Parathyroid adenoma (tissue), 2 donors: ENCODE measurements at regions not wholly inside any gene's neighbourhood (a gene's known extent, or its start where the extent isn't known, plus 50 kb on each side); places are given as distances from the start of the nearest gene placed in this dataset.

ENCODE experiments used
- H2AFZ ChIP-seq: fragments of 300-600 bp; sonication (generic); one replicate; pipeline ENCODE4 v1.7.0; 2017; ENCODE audit warnings: antibody characterized with exemption, mild to moderate bottlenecking
- H3K27ac ChIP-seq: fragments of 300-600 bp; sonication (generic); one replicate; pipeline ENCODE4 v1.7.0; 2017
- H3K27me3 ChIP-seq: fragments of 300-600 bp; sonication (generic); one replicate; pipeline ENCODE4 v1.7.0; 2017; ENCODE audit warnings: low read length; ENCODE audit not compliant: control insufficient read depth, insufficient read depth
- H3K36me3 ChIP-seq: fragments of 300-600 bp; sonication (generic); one replicate; pipeline ENCODE4 v1.7.0; 2017; ENCODE audit warnings: low read length; ENCODE audit not compliant: control insufficient read depth, insufficient read depth
- H3K4me1 ChIP-seq: fragments of 300-600 bp; sonication (generic); one replicate; pipeline ENCODE4 v1.7.0; 2017; ENCODE audit warnings: control low read depth
- H3K4me2 ChIP-seq: fragments of 300-600 bp; sonication (generic); one replicate; pipeline ENCODE4 v1.7.0; 2017; ENCODE audit warnings: low read length
- H3K4me3 ChIP-seq: fragments of 300-600 bp; sonication (generic); one replicate; pipeline ENCODE4 v1.7.0; 2017; ENCODE audit warnings: low read depth, low read length
- H3K79me2 ChIP-seq: fragments of 300-600 bp; sonication (generic); one replicate; pipeline ENCODE4 v1.7.0; 2017; ENCODE audit warnings: control low read depth
- H3K9ac ChIP-seq: fragments of 300-600 bp; sonication (generic); one replicate; pipeline ENCODE4 v1.7.0; 2017; ENCODE audit warnings: mild to moderate bottlenecking
- H3K9me3 ChIP-seq: fragments of 300-600 bp; sonication (generic); one replicate; pipeline ENCODE4 v1.7.0; 2017; ENCODE audit warnings: low read length; ENCODE audit not compliant: control insufficient read depth
- CTCF ChIP-seq: fragments of 300-600 bp; sonication (generic); IDR thresholded peaks from one replicate; pipeline ENCODE4 v1.7.0; 2017; ENCODE audit warnings: antibody characterized with exemption, mild to moderate bottlenecking
- donor health status: primary hyperparathyroidism.

- no peak overlapping the region for H3K9ac ChIP-seq
- H3K4me2 ChIP-seq = no peak overlapping the region
- H2AFZ ChIP-seq = no peak overlapping the region
- H3K4me1 ChIP-seq = peaks cover 14% of the 10 kb centered on the region
- no peak overlapping the region for H3K4me3 ChIP-seq
- no peaks in the 10 kb centered on the region for H3K9me3 ChIP-seq
- no peak overlapping the region for H3K27ac ChIP-seq
- H3K36me3 ChIP-seq = no peaks in the 10 kb centered on the region
- no peak for TF ChIP-seq CTCF
- no peaks in the 10 kb centered on the region for H3K79me2 ChIP-seq
- no peaks in the 10 kb centered on the region for H3K27me3 ChIP-seq
Measured at GRCh38 chr3:104960579-104960978, 406.1 kb upstream of the ALCAM start.

GRCh38 chr3:104961851-104962250, 404.9 kb upstream of the ALCAM start:
- H3K27ac ChIP-seq = no peak overlapping the region
- no peaks in the 10 kb centered on the region for H3K79me2 ChIP-seq
- no peaks in the 10 kb centered on the region for H3K27me3 ChIP-seq
- peak overlapping the region; percentile 14 for H2AFZ ChIP-seq
- H3K9ac ChIP-seq = no peak overlapping the region
- no peaks in the 10 kb centered on the region for H3K36me3 ChIP-seq
- H3K9me3 ChIP-seq = no peaks in the 10 kb centered on the region
- H3K4me1 ChIP-seq = peaks cover 14% of the 10 kb centered on the region
- no peak overlapping the region for H3K4me2 ChIP-seq
- no peak for TF ChIP-seq CTCF
- H3K4me3 ChIP-seq = no peak overlapping the region

DNA sequence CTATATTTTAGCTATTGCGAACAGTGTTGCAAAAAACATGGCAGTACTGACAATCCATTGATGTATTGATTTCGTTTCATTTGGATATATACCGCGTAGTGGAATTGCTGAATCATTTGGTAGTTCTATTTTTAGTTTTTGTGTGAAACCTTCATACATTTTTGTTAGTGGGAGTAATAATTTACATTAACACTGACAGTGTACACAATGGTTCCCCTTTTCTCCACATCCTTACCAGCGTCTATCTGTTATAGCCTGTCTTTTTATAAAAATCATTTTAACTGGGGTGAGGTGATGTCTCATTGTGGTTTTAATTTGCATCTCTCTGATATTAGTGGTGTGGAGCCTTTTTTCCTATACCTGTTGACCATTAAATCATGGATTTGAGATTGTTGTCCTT, 392.4 kb upstream of the ALCAM start:
- TF ChIP-seq CTCF = no peak
- Histone ChIP-seq H3K4me2 (no peak overlapping the region), H3K27me3 (no peaks in the 10 kb centered on the region), H3K9me3 (no peaks in the 10 kb centered on the region), H3K4me3 (no peak overlapping the region), H2AFZ (no peak overlapping the region), H3K27ac (no peak overlapping the region), H3K36me3 (no peaks in the 10 kb centered on the region), H3K9ac (no peak overlapping the region), H3K4me1 (no peaks in the 10 kb centered on the region), H3K79me2 (no peaks in the 10 kb centered on the region)

DNA sequence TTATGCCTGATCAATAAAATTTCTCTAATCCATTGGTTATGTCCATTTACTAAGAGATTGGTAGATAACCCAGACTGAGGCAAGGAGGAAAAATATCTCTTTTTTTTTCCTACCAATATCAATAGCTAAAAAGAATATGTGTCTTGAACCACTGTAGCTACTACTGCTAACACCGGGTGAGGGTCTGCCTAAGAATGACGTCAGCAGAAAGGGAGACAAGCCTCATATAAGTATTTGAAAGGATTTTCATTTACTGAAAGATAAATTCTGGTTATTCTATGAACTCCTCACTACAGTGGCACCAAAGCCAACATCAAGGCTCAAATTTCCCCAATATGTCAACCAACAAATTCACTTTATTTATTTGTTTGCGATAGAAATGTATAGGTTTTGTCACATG, 389.0 kb upstream of the ALCAM start:
- TF ChIP-seq CTCF = no peak
- Histone ChIP-seq H3K4me2 (no peak overlapping the region), H2AFZ (no peak overlapping the region), H3K27ac (no peak overlapping the region), H3K27me3 (no peaks in the 10 kb centered on the region), H3K36me3 (no peaks in the 10 kb centered on the region), H3K4me1 (no peaks in the 10 kb centered on the region), H3K79me2 (no peaks in the 10 kb centered on the region), H3K4me3 (no peak overlapping the region), H3K9ac (no peak overlapping the region), H3K9me3 (no peaks in the 10 kb centered on the region)

- no peak for TF ChIP-seq CTCF
- Histone ChIP-seq H2AFZ (no peak overlapping the region), H3K79me2 (no peaks in the 10 kb centered on the region), H3K27ac (no peak overlapping the region), H3K27me3 (no peaks in the 10 kb centered on the region), H3K4me1 (no peaks in the 10 kb centered on the region), H3K4me2 (no peak overlapping the region), H3K9ac (no peak overlapping the region), H3K4me3 (no peak overlapping the region), H3K9me3 (no peaks in the 10 kb centered on the region), H3K36me3 (no peaks in the 10 kb centered on the region)
Measured at GRCh38 chr3:104982130-104982529, 384.6 kb upstream of the ALCAM start.
